Tibial nerve (tissue), 4 donors: ENCODE measurements at regions not wholly inside any gene's neighbourhood (a gene's known extent, or its start where the extent isn't known, plus 50 kb on each side); places are given as distances from the start of the nearest gene placed in this dataset.

Source experiments
- DNase-seq, 2 donors: peaks; one replicate each; pipeline ENCODE4 v3.0.0-alpha.2; 2019; ENCODE audit warnings: low spot score in 2 of 2
- H3K27ac ChIP-seq, 4 donors: fragments of 200-600 bp; sonication (generic) in 3 of 4; one replicate each; pipeline ENCODE4 v1.5.1; 2017 to 2019; ENCODE audit warnings: mild to moderate bottlenecking in 1 of 4
- H3K27me3 ChIP-seq, 2 donors: fragments of 200-600 bp; sonication (generic) in 1 of 2; one replicate each; pipeline versions ENCODE4 v1.5.1 to v1.6.0; 2017 to 2019
- H3K36me3 ChIP-seq, 3 donors: fragments of 200-600 bp; sonication (generic); one replicate each; pipeline ENCODE4 v1.5.1; 2018 to 2019
- H3K4me1 ChIP-seq, 4 donors: fragments of 200-600 bp; sonication (generic) in 3 of 4; one replicate each; pipeline ENCODE4 v1.5.1; 2017 to 2019
- H3K4me3 ChIP-seq, 4 donors: fragments of 200-600 bp; sonication (generic) in 3 of 4; one replicate each; pipeline ENCODE4 v1.5.1; 2017 to 2019; ENCODE audit warnings: mild to moderate bottlenecking in 1 of 4, moderate library complexity in 1 of 4
- H3K9me3 ChIP-seq, 4 donors: fragments of 200-600 bp; sonication (generic) in 3 of 4; one replicate each; pipeline ENCODE4 v1.5.1; 2017 to 2019
- CTCF ChIP-seq, 5 experiments: fragments of 200-600 bp in 3 of 5; fragments of 450-650 bp in 2 of 5; sonication (generic) in 3 of 5; IDR thresholded peaks; one replicate each; pipeline ENCODE4 v1.5.1; 2016 to 2019; ENCODE audit warnings: antibody characterized with exemption in 5 of 5, mild to moderate bottlenecking in 3 of 5, moderate library complexity in 2 of 5
- EP300 ChIP-seq, 2 donors: sonication (generic); formaldehyde crosslinking; IDR thresholded peaks; one replicate each; pipeline ENCODE4 v1.6.1; 2017; ENCODE audit warnings: antibody characterized with exemption in 2 of 2, mild to moderate bottlenecking in 1 of 2
- POLR2A ChIP-seq, 2 donors: fragments of 450-650 bp; IDR thresholded peaks; one replicate each; pipeline ENCODE4 v1.6.1; 2017; ENCODE audit warnings: antibody characterized with exemption in 2 of 2, mild to moderate bottlenecking in 2 of 2, moderate library complexity in 2 of 2
- WGBS, 2 donors: methylation state at CpG; one replicate each; pipeline ENCODE4 v1.1.5; 2018; 5-methylcytosine and 5-hydroxymethylcytosine counted together

GRCh38 chr1:208333676-208334075 lies 89.5 kb upstream of the PLXNA2 start:
- H3K4me1 ChIP-seq, result no peaks in the 10 kb centered on the region
- no peaks in the 10 kb centered on the region for H3K27me3 ChIP-seq
- no peak overlapping the region for H3K27ac ChIP-seq
- no peak for DNase-seq
- 88 to 93% methylated on average over 2 of the region's 2 CpGs for WGBS, 2 donors
- no peaks in the 10 kb centered on the region for H3K9me3 ChIP-seq
- no peak overlapping the region for H3K4me3 ChIP-seq
- no peaks in the 10 kb centered on the region for H3K36me3 ChIP-seq
- TF ChIP-seq EP300 (IDR thresholded peaks at IDR 0.05) (no peak), CTCF (IDR thresholded peaks at IDR 0.05) (no peak), POLR2A (IDR thresholded peaks at IDR 0.05) (no peak)

GRCh38 chr1:208335371-208336136 lies 91.4 kb upstream of the PLXNA2 start:
- Histone ChIP-seq H3K9me3 (no peaks in the 10 kb centered on the region), H3K27ac (no peak overlapping the region), H3K36me3 (no peaks in the 10 kb centered on the region), H3K4me1 (no peaks in the 10 kb centered on the region), H3K4me3 (no peak overlapping the region), H3K27me3 (no peaks in the 10 kb centered on the region)
- WGBS, 2 donors, result 58 to 60% methylated on average over 9 of the region's 9 CpGs
- no peak for DNase-seq
- TF ChIP-seq CTCF (IDR thresholded peaks at IDR 0.05) (no peak), EP300 (IDR thresholded peaks at IDR 0.05) (no peak), POLR2A (IDR thresholded peaks at IDR 0.05) (no peak)

- Histone ChIP-seq H3K4me1 (no peaks in the 10 kb centered on the region), H3K27ac (no peak overlapping the region), H3K4me3 (no peak overlapping the region), H3K27me3 (no peaks in the 10 kb centered on the region), H3K36me3 (no peaks in the 10 kb centered on the region), H3K9me3 (no peaks in the 10 kb centered on the region)
- TF ChIP-seq POLR2A (IDR thresholded peaks at IDR 0.05), result no peak
- no peak for TF ChIP-seq CTCF (IDR thresholded peaks at IDR 0.05)
- TF ChIP-seq EP300 (IDR thresholded peaks at IDR 0.05), result no peak
- DNase-seq, result no peak
- 59 to 60% methylated on average over 6 of the region's 6 CpGs for WGBS, 2 donors
These were observed 91.9 kb upstream of the PLXNA2 start for GRCh38 chr1:208336137-208336518.

- TF ChIP-seq POLR2A (IDR thresholded peaks at IDR 0.05), result no peak
- no peak for TF ChIP-seq EP300 (IDR thresholded peaks at IDR 0.05)
- no peak for TF ChIP-seq CTCF (IDR thresholded peaks at IDR 0.05)
- no peak for DNase-seq
- H3K27ac ChIP-seq, result no peak overlapping the region
- WGBS, 2 donors, result 75 to 80% methylated on average over 2 of the region's 2 CpGs
- H3K27me3 ChIP-seq, result no peaks in the 10 kb centered on the region
- H3K9me3 ChIP-seq, result no peaks in the 10 kb centered on the region
- H3K4me1 ChIP-seq, result peaks cover 0 to 7% (median 0%) of the 10 kb centered on the region in 4 donors
- no peaks in the 10 kb centered on the region for H3K36me3 ChIP-seq
- H3K4me3 ChIP-seq, result no peak overlapping the region
These were observed 95.7 kb upstream of the PLXNA2 start for GRCh38 chr1:208339911-208340310.

GRCh38 chr1:208343226-208343625 lies 99.0 kb upstream of the PLXNA2 start:
- Histone ChIP-seq H3K4me3 (no peak overlapping the region), H3K36me3 (no peaks in the 10 kb centered on the region), H3K27ac (no peak overlapping the region), H3K9me3 (no peaks in the 10 kb centered on the region), H3K4me1 (peaks cover 0 to 11% (median 0%) of the 10 kb centered on the region in 4 donors), H3K27me3 (no peaks in the 10 kb centered on the region)
- DNase-seq, result no peak
- WGBS, 2 donors, result 82 to 83% methylated on average over 4 of the region's 4 CpGs
- TF ChIP-seq CTCF (IDR thresholded peaks at IDR 0.05) (no peak), EP300 (IDR thresholded peaks at IDR 0.05) (no peak), POLR2A (IDR thresholded peaks at IDR 0.05) (no peak)
